GM23338 (cell line): ENCODE measurements at regions not wholly inside any gene's neighbourhood (a gene's known extent, or its start where the extent isn't known, plus 50 kb on each side); places are given as distances from the start of the nearest gene placed in this dataset.

Experiments used
- ATAC-seq: fragments of 200-7000 bp; cut with Tn5 transposase; 3 replicates; pipeline ENCODE4 v1.9.1; 2020
- DNase-seq: peaks from one replicate; pipeline ENCODE4 v3.0.0-alpha.2; 2015; ENCODE audit warnings: low spot score
- H2AFZ ChIP-seq: fragments of 200-600 bp; sonication (generic); 2 replicates; pipeline ENCODE4 v1.8.0; 2016; ENCODE audit warnings: antibody characterized with exemption, mild to moderate bottlenecking, moderate library complexity
- H3F3A ChIP-seq: fragments of 200-600 bp; sonication (generic); replicated peaks from 2 replicates; pipeline ENCODE4 v1.8.0; 2017; ENCODE audit warnings: antibody characterized with exemption, mixed run types, low read depth
- H3K27ac ChIP-seq: fragments of 200-600 bp; sonication (generic); 2 replicates; pipeline ENCODE4 v1.6.1; 2016; ENCODE audit warnings: low read depth
- H3K27me3 ChIP-seq: fragments of 200-600 bp; sonication (generic); 2 replicates; pipeline ENCODE4 v1.8.0; 2016; ENCODE audit warnings: mild to moderate bottlenecking, mixed run types, moderate library complexity; ENCODE audit not compliant: insufficient read depth
- H3K36me3 ChIP-seq: fragments of 200-600 bp; sonication (generic); 2 replicates; pipeline ENCODE4 v1.8.0; 2016; ENCODE audit warnings: mild to moderate bottlenecking; ENCODE audit not compliant: insufficient read depth
- H3K4me1 ChIP-seq: fragments of 200-600 bp; sonication (generic); 2 replicates; pipeline ENCODE4 v1.8.0; 2016; ENCODE audit warnings: mild to moderate bottlenecking, moderate library complexity; ENCODE audit not compliant: insufficient read depth
- H3K4me2 ChIP-seq: fragments of 200-600 bp; sonication (generic); 2 replicates; pipeline ENCODE4 v1.7.1; 2017; ENCODE audit warnings: mixed run types
- H3K4me3 ChIP-seq: fragments of 200-600 bp; sonication (generic); 2 replicates; pipeline ENCODE4 v1.6.1; 2016; ENCODE audit warnings: mixed run types
- H3K79me2 ChIP-seq: fragments of 200-600 bp; sonication (generic); replicated peaks from 2 replicates; pipeline ENCODE4 v1.8.0; 2017; ENCODE audit warnings: mild to moderate bottlenecking; ENCODE audit not compliant: insufficient read depth
- H3K9me2 ChIP-seq: fragments of 200-600 bp; sonication (generic); 2 replicates; pipeline ENCODE4 v1.8.0; 2017; ENCODE audit not compliant: insufficient read depth
- H4K20me1 ChIP-seq: fragments of 200-600 bp; sonication (generic); replicated peaks from 2 replicates; pipeline ENCODE4 v1.8.0; 2017; ENCODE audit warnings: mild to moderate bottlenecking; ENCODE audit not compliant: insufficient read depth
- H3K27ac Mint-ChIP-seq: 2 replicates; pipeline ENCODE4 v1.8.0; 2020; ENCODE audit warnings: inconsistent platforms, mild to moderate bottlenecking, moderate library complexity, mixed read lengths
- H3K27me3 Mint-ChIP-seq: 3 replicates; pipeline ENCODE4 v1.8.0; 2022; ENCODE audit warnings: low read depth, mild to moderate bottlenecking, moderate library complexity, mixed read lengths, inconsistent platforms; ENCODE audit not compliant: insufficient read depth, poor library complexity
- H3K36me3 Mint-ChIP-seq: 3 replicates; pipeline ENCODE4 v1.8.0; 2021; ENCODE audit warnings: low read depth, mild to moderate bottlenecking, inconsistent platforms, moderate library complexity, mixed read lengths
- H3K4me1 Mint-ChIP-seq: 3 replicates; pipeline ENCODE4 v1.8.0; 2020; ENCODE audit warnings: mild to moderate bottlenecking, inconsistent platforms, mixed read lengths
- H3K4me3 Mint-ChIP-seq: 3 replicates; pipeline ENCODE4 v1.8.0; 2021; ENCODE audit warnings: moderate library complexity, mild to moderate bottlenecking, inconsistent platforms, mixed read lengths
- H3K9me3 Mint-ChIP-seq: 3 replicates; pipeline ENCODE4 v1.8.0; 2020; ENCODE audit warnings: moderate library complexity, mild to moderate bottlenecking, inconsistent platforms, mixed read lengths
- CREB1 ChIP-seq: fragments of 250-450 bp; sonication (Bioruptor Pico); IDR thresholded peaks from 2 replicates; pipeline ENCODE4 v1.5.0; 2020; ENCODE audit warnings: low read depth, mild to moderate bottlenecking, moderate library complexity
- EZH2phosphoT487 ChIP-seq: fragments of 200-600 bp; sonication (generic); IDR thresholded peaks from one replicate; pipeline ENCODE4 v1.8.1; 2018; ENCODE audit warnings: antibody characterized with exemption; ENCODE audit not compliant: unreplicated experiment
- JUNB ChIP-seq: IDR thresholded peaks from one replicate; pipeline ENCODE4 v1.6.1; 2016; ENCODE audit warnings: antibody characterized with exemption; ENCODE audit not compliant: unreplicated experiment
- NANOG ChIP-seq: IDR thresholded peaks from 2 replicates; pipeline ENCODE4 v1.6.1; 2016; ENCODE audit warnings: antibody characterized with exemption, borderline replicate concordance
- POLR2AphosphoS5 ChIP-seq: IDR thresholded peaks from 2 replicates; pipeline ENCODE4 v1.6.1; 2016; ENCODE audit warnings: antibody characterized with exemption, low read depth
- STAT1 ChIP-seq: IDR thresholded peaks from one replicate; pipeline ENCODE4 v1.6.1; 2016; ENCODE audit warnings: antibody characterized with exemption; ENCODE audit not compliant: unreplicated experiment
- ZNF114 ChIP-seq: fragments of 250-450 bp; sonication (Bioruptor Pico); IDR thresholded peaks from 2 replicates; pipeline ENCODE4 v1.5.0; 2020; ENCODE audit warnings: mild to moderate bottlenecking, moderate library complexity
- TF ChIP-seq, protein P1 (sequence below): IDR thresholded peaks from 2 replicates; pipeline ENCODE4 v1.6.1; 2016; ENCODE audit warnings: antibody characterized with exemption
- TF ChIP-seq, protein P2 (sequence below), 2 experiments: fragments of 200-600 bp in 1 of 2; sonication (generic) in 1 of 2; conservative IDR thresholded peaks; 2 replicates each; pipeline versions ENCODE4 v1.5.1 to v1.6.1; 2016 to 2017; ENCODE audit warnings: antibody characterized with exemption in 2 of 2, low read depth in 2 of 2, mild to moderate bottlenecking in 2 of 2, moderate library complexity in 1 of 2
- TF ChIP-seq, protein P3 (sequence below): fragments of 250-450 bp; sonication (Bioruptor Pico); IDR thresholded peaks from 2 replicates; pipeline ENCODE4 v1.5.0; 2020; ENCODE audit warnings: mild to moderate bottlenecking, moderate library complexity
- TF ChIP-seq, protein P4 (sequence below): IDR thresholded peaks from one replicate; pipeline ENCODE4 v1.6.1; 2018; ENCODE audit warnings: antibody characterized with exemption; ENCODE audit not compliant: unreplicated experiment

DNA sequence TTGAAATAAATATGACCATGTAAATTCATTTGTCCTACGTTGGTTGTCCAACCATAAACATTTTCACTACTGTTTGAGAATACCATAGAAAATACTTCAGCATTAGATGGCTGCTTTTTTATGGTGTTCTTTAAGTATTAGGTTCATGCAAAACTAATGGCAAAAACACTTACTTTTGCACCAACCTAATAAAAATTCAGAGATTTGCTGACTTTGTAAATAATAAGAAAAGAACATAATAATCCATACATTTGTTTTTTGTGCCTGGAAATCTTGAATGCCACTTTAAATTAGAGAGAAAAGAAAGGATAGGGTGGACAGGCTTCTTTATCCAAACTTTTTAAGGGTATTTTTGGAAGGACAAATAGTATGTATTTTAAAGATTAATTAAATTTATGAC lies 719.7 kb upstream of the TYRP1 start:
- DNase-seq (no peak), ATAC-seq (no peak)
- no peak for TF ChIP-seq JUNB
- no peak for TF ChIP-seq STAT1
- no peaks in the 10 kb centered on the region for H3K27me3 ChIP-seq
- no peaks in the 10 kb centered on the region for H3K9me2 ChIP-seq
- no peaks in the 10 kb centered on the region for H3K79me2 ChIP-seq
- no peak overlapping the region for H3K4me3 ChIP-seq
- no peaks in the 10 kb centered on the region for H3K36me3 ChIP-seq
- H4K20me1 ChIP-seq = no peaks in the 10 kb centered on the region
- no peaks in the 10 kb centered on the region for H3K4me1 ChIP-seq
- Mint-ChIP-seq H3K4me3 (no peak overlapping the region), H3K27me3 (no peaks in the 10 kb centered on the region), H3K27ac (no peak overlapping the region), H3K9me3 (no peaks in the 10 kb centered on the region), H3K36me3 (no peaks in the 10 kb centered on the region), H3K4me1 (no peaks in the 10 kb centered on the region)
- no peaks in the 10 kb centered on the region for H3F3A ChIP-seq
- H2AFZ ChIP-seq = no peak overlapping the region
- H3K27ac ChIP-seq = no peak overlapping the region
- no peak overlapping the region for H3K4me2 ChIP-seq

DNA sequence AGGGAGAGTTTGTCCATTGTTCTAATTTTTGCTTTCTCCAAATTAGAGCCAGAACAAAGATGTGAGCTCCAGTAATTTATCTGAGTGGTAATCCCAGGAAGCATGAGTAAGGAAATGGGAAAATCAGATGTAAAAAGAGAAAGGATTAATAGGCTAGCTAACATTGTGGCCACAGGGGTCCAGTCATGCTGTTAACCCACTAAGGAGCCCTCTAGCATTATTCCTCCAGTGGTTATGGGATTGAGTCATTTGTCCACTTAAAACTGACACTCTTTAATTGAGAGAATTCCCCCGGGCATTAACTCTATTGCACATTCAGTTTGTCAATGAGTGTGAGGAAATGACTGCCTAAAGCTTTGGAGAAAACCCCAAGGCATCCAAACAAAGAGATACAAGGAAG lies 700.3 kb upstream of the TYRP1 start:
- no peaks in the 10 kb centered on the region for H3K27me3 ChIP-seq
- no peak overlapping the region for H3K27ac ChIP-seq
- no peaks in the 10 kb centered on the region for H3K36me3 Mint-ChIP-seq
- H3K27me3 Mint-ChIP-seq = no peaks in the 10 kb centered on the region
- H3K4me3 ChIP-seq = no peak overlapping the region
- H3K36me3 ChIP-seq = no peaks in the 10 kb centered on the region
- no peaks in the 10 kb centered on the region for H3K4me1 Mint-ChIP-seq
- H3K79me2 ChIP-seq = no peaks in the 10 kb centered on the region
- H3F3A ChIP-seq = no peaks in the 10 kb centered on the region
- no peak overlapping the region for H3K27ac Mint-ChIP-seq
- H3K4me3 Mint-ChIP-seq = no peak overlapping the region
- H2AFZ ChIP-seq = peak overlapping the region; percentile 53
- no peaks in the 10 kb centered on the region for H3K4me1 ChIP-seq
- no peak for ATAC-seq
- H3K9me3 Mint-ChIP-seq = no peaks in the 10 kb centered on the region
- DNase-seq = no peak
- no peaks in the 10 kb centered on the region for H3K9me2 ChIP-seq
- H3K4me2 ChIP-seq = no peak overlapping the region
- no peaks in the 10 kb centered on the region for H4K20me1 ChIP-seq
- TF ChIP-seq, protein P1, sequence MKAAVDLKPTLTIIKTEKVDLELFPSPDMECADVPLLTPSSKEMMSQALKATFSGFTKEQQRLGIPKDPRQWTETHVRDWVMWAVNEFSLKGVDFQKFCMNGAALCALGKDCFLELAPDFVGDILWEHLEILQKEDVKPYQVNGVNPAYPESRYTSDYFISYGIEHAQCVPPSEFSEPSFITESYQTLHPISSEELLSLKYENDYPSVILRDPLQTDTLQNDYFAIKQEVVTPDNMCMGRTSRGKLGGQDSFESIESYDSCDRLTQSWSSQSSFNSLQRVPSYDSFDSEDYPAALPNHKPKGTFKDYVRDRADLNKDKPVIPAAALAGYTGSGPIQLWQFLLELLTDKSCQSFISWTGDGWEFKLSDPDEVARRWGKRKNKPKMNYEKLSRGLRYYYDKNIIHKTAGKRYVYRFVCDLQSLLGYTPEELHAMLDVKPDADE = no peak
- TF ChIP-seq CREB1 (CRISPR knock-in tag) (no peak), NANOG (no peak), STAT1 (no peak), POLR2AphosphoS5 (no peak), JUNB (no peak), ZNF114 (CRISPR knock-in tag) (no peak), EZH2phosphoT487 (no peak)
- TF ChIP-seq, protein P2, sequence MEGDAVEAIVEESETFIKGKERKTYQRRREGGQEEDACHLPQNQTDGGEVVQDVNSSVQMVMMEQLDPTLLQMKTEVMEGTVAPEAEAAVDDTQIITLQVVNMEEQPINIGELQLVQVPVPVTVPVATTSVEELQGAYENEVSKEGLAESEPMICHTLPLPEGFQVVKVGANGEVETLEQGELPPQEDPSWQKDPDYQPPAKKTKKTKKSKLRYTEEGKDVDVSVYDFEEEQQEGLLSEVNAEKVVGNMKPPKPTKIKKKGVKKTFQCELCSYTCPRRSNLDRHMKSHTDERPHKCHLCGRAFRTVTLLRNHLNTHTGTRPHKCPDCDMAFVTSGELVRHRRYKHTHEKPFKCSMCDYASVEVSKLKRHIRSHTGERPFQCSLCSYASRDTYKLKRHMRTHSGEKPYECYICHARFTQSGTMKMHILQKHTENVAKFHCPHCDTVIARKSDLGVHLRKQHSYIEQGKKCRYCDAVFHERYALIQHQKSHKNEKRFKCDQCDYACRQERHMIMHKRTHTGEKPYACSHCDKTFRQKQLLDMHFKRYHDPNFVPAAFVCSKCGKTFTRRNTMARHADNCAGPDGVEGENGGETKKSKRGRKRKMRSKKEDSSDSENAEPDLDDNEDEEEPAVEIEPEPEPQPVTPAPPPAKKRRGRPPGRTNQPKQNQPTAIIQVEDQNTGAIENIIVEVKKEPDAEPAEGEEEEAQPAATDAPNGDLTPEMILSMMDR (conservative IDR thresholded peaks at IDR 0.05; ENCODE audit: low read depth in 2 of 2) = no peak
- TF ChIP-seq, protein P3, sequence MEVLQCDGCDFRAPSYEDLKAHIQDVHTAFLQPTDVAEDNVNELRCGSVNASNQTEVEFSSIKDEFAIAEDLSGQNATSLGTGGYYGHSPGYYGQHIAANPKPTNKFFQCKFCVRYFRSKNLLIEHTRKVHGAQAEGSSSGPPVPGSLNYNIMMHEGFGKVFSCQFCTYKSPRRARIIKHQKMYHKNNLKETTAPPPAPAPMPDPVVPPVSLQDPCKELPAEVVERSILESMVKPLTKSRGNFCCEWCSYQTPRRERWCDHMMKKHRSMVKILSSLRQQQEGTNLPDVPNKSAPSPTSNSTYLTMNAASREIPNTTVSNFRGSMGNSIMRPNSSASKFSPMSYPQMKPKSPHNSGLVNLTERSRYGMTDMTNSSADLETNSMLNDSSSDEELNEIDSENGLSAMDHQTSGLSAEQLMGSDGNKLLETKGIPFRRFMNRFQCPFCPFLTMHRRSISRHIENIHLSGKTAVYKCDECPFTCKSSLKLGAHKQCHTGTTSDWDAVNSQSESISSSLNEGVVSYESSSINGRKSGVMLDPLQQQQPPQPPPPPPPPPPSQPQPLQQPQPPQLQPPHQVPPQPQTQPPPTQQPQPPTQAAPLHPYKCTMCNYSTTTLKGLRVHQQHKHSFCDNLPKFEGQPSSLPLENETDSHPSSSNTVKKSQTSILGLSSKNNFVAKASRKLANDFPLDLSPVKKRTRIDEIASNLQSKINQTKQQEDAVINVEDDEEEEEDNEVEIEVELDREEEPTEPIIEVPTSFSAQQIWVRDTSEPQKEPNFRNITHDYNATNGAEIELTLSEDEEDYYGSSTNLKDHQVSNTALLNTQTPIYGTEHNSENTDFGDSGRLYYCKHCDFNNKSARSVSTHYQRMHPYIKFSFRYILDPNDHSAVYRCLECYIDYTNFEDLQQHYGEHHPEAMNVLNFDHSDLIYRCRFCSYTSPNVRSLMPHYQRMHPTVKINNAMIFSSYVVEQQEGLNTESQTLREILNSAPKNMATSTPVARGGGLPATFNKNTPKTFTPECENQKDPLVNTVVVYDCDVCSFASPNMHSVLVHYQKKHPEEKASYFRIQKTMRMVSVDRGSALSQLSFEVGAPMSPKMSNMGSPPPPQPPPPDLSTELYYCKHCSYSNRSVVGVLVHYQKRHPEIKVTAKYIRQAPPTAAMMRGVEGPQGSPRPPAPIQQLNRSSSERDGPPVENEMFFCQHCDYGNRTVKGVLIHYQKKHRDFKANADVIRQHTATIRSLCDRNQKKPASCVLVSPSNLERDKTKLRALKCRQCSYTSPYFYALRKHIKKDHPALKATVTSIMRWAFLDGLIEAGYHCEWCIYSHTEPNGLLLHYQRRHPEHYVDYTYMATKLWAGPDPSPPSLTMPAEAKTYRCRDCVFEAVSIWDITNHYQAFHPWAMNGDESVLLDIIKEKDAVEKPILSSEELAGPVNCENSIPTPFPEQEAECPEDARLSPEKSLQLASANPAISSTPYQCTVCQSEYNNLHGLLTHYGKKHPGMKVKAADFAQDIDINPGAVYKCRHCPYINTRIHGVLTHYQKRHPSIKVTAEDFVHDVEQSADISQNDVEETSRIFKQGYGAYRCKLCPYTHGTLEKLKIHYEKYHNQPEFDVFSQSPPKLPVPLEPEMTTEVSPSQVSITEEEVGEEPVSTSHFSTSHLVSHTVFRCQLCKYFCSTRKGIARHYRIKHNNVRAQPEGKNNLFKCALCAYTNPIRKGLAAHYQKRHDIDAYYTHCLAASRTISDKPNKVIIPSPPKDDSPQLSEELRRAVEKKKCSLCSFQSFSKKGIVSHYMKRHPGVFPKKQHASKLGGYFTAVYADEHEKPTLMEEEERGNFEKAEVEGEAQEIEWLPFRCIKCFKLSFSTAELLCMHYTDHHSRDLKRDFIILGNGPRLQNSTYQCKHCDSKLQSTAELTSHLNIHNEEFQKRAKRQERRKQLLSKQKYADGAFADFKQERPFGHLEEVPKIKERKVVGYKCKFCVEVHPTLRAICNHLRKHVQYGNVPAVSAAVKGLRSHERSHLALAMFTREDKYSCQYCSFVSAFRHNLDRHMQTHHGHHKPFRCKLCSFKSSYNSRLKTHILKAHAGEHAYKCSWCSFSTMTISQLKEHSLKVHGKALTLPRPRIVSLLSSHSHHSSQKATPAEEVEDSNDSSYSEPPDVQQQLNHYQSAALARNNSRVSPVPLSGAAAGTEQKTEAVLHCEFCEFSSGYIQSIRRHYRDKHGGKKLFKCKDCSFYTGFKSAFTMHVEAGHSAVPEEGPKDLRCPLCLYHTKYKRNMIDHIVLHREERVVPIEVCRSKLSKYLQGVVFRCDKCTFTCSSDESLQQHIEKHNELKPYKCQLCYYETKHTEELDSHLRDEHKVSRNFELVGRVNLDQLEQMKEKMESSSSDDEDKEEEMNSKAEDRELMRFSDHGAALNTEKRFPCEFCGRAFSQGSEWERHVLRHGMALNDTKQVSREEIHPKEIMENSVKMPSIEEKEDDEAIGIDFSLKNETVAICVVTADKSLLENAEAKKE = no peak
- TF ChIP-seq, protein P4, sequence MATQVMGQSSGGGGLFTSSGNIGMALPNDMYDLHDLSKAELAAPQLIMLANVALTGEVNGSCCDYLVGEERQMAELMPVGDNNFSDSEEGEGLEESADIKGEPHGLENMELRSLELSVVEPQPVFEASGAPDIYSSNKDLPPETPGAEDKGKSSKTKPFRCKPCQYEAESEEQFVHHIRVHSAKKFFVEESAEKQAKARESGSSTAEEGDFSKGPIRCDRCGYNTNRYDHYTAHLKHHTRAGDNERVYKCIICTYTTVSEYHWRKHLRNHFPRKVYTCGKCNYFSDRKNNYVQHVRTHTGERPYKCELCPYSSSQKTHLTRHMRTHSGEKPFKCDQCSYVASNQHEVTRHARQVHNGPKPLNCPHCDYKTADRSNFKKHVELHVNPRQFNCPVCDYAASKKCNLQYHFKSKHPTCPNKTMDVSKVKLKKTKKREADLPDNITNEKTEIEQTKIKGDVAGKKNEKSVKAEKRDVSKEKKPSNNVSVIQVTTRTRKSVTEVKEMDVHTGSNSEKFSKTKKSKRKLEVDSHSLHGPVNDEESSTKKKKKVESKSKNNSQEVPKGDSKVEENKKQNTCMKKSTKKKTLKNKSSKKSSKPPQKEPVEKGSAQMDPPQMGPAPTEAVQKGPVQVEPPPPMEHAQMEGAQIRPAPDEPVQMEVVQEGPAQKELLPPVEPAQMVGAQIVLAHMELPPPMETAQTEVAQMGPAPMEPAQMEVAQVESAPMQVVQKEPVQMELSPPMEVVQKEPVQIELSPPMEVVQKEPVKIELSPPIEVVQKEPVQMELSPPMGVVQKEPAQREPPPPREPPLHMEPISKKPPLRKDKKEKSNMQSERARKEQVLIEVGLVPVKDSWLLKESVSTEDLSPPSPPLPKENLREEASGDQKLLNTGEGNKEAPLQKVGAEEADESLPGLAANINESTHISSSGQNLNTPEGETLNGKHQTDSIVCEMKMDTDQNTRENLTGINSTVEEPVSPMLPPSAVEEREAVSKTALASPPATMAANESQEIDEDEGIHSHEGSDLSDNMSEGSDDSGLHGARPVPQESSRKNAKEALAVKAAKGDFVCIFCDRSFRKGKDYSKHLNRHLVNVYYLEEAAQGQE = no peak
